Ishikawa (cell line): ENCODE measurements at regions not wholly inside any gene's neighbourhood (a gene's known extent, or its start where the extent isn't known, plus 50 kb on each side); places are given as distances from the start of the nearest gene placed in this dataset.

ENCODE experiments used
- CEBPB ChIP-seq: IDR thresholded peaks from 2 replicates; pipeline ENCODE4 v1.6.1; 2012
- CREB1 ChIP-seq: IDR thresholded peaks from 2 replicates; pipeline ENCODE4 v1.6.1; 2012; ENCODE audit warnings: low read depth
- EGR1 ChIP-seq: IDR thresholded peaks from 2 replicates; pipeline ENCODE4 v1.6.1; 2012
- EP300 ChIP-seq: IDR thresholded peaks from 2 replicates; pipeline ENCODE4 v1.6.1; 2012; ENCODE audit warnings: borderline replicate concordance
- FOXM1 ChIP-seq: IDR thresholded peaks from 2 replicates; pipeline ENCODE4 v1.6.1; 2012; ENCODE audit warnings: low read depth, borderline replicate concordance
- MAX ChIP-seq: IDR thresholded peaks from 2 replicates; pipeline ENCODE4 v1.6.1; 2012
- NFIC ChIP-seq: IDR thresholded peaks from 2 replicates; pipeline ENCODE4 v1.6.1; 2012
- RAD21 ChIP-seq: IDR thresholded peaks from 2 replicates; pipeline ENCODE4 v1.6.1; 2012; ENCODE audit warnings: low read depth
- REST ChIP-seq: IDR thresholded peaks from 2 replicates; pipeline ENCODE4 v1.6.1; 2012; ENCODE audit warnings: low read depth, mild to moderate bottlenecking
- TAF1 ChIP-seq: IDR thresholded peaks from 2 replicates; pipeline ENCODE4 v1.6.1; 2012; ENCODE audit warnings: low read depth, mild to moderate bottlenecking
- TCF12 ChIP-seq: IDR thresholded peaks from 2 replicates; pipeline ENCODE4 v1.6.1; 2012; ENCODE audit warnings: low read depth
- TEAD4 ChIP-seq: IDR thresholded peaks from 2 replicates; pipeline ENCODE4 v1.6.1; 2012
- USF1 ChIP-seq: IDR thresholded peaks from 2 replicates; pipeline ENCODE4 v1.6.1; 2012
- YY1 ChIP-seq: IDR thresholded peaks from 2 replicates; pipeline ENCODE4 v1.6.1; 2012; ENCODE audit warnings: low read depth
- ZBTB7A ChIP-seq: IDR thresholded peaks from 2 replicates; pipeline ENCODE4 v1.6.1; 2012; ENCODE audit warnings: low read depth

- TF ChIP-seq NFIC (no peak), EGR1 (no peak), USF1 (no peak), MAX (no peak), RAD21 (no peak)
Observed at GRCh38 chr22:49242480-49242879, 585.2 kb downstream of the BRD1 start.

- TF ChIP-seq USF1 = no peak
- no peak for TF ChIP-seq EP300
Observed at GRCh38 chr22:49241174-49241851, 586.4 kb downstream of the BRD1 start.

GRCh38 chr22:49240472-49240871, 587.2 kb downstream of the BRD1 start:
- TF ChIP-seq MAX = no peak
- no peak for TF ChIP-seq RAD21
- TF ChIP-seq CEBPB = no peak
- TF ChIP-seq ZBTB7A = no peak
- TF ChIP-seq USF1 = no peak
- TF ChIP-seq YY1 = no peak
- no peak for TF ChIP-seq TAF1
- no peak for TF ChIP-seq CREB1
- no peak for TF ChIP-seq EGR1
- no peak for TF ChIP-seq FOXM1
- no peak for TF ChIP-seq NFIC
- no peak for TF ChIP-seq TCF12
- TF ChIP-seq EP300 = no peak
- TF ChIP-seq REST = no peak
- TF ChIP-seq TEAD4 = no peak

- TF ChIP-seq REST (no peak), EGR1 (no peak), TAF1 (no peak), ZBTB7A (no peak), FOXM1 (no peak), CEBPB (no peak)
Observed at GRCh38 chr22:49240016-49240380, 587.7 kb downstream of the BRD1 start.

- TF ChIP-seq EP300 (no peak), TCF12 (no peak), ZBTB7A (no peak), TAF1 (no peak), CREB1 (no peak), USF1 (no peak), REST (no peak), YY1 (no peak), TEAD4 (no peak), CEBPB (no peak), EGR1 (no peak), FOXM1 (no peak)
Observed at GRCh38 chr22:49239264-49240015, 588.2 kb downstream of the BRD1 start.
